Prostate gland (tissue), 2 donors: ENCODE measurements at regions not wholly inside any gene's neighbourhood (a gene's known extent, or its start where the extent isn't known, plus 50 kb on each side); places are given as distances from the start of the nearest gene placed in this dataset.

Source experiments
- POLR2A ChIP-seq: fragments of 450-650 bp; IDR thresholded peaks from one replicate; pipeline ENCODE4 v1.6.1; 2016; ENCODE audit warnings: antibody characterized with exemption, mild to moderate bottlenecking
- POLR2AphosphoS5 ChIP-seq: sonication (generic); formaldehyde crosslinking; IDR thresholded peaks from one replicate; pipeline ENCODE4 v1.6.1; 2017; ENCODE audit warnings: antibody characterized with exemption
- TF ChIP-seq, protein P1 (sequence below), 4 experiments: fragments of 200-600 bp in 2 of 4; fragments of 450-650 bp in 2 of 4; sonication (generic) in 2 of 4; IDR thresholded peaks; 1 replicate in 3 of 4; 2 replicates in 1 of 4; pipeline ENCODE4 v1.5.1; 2016 to 2019; ENCODE audit warnings: antibody characterized with exemption in 4 of 4, mild to moderate bottlenecking in 2 of 4, moderate library complexity in 2 of 4

DNA sequence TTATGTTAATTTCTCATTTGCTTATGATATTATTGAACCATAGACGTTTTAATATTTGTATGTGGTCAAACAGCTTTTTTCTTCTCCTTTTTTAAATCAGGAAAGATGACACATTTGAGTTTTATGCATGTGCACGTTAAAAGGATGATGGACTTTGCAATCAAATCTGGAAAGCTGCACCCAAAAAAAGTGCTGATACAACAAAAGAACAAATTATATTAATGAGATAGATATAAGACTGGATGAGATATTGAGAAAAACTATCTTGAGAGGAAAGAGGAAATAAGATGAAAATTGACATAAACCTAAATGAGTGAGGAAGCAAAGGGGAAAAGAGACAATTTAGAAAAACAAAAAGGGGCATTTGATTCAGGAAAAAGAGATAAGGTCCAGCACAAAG, 96.4 kb upstream of the CBLN2 start:
- TF ChIP-seq, protein P1, sequence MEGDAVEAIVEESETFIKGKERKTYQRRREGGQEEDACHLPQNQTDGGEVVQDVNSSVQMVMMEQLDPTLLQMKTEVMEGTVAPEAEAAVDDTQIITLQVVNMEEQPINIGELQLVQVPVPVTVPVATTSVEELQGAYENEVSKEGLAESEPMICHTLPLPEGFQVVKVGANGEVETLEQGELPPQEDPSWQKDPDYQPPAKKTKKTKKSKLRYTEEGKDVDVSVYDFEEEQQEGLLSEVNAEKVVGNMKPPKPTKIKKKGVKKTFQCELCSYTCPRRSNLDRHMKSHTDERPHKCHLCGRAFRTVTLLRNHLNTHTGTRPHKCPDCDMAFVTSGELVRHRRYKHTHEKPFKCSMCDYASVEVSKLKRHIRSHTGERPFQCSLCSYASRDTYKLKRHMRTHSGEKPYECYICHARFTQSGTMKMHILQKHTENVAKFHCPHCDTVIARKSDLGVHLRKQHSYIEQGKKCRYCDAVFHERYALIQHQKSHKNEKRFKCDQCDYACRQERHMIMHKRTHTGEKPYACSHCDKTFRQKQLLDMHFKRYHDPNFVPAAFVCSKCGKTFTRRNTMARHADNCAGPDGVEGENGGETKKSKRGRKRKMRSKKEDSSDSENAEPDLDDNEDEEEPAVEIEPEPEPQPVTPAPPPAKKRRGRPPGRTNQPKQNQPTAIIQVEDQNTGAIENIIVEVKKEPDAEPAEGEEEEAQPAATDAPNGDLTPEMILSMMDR (IDR thresholded peaks at IDR 0.05): no peak
- no peak for TF ChIP-seq POLR2AphosphoS5
- no peak for TF ChIP-seq POLR2A
